Cardiac muscle cell (in vitro differentiated cells and primary cell): ENCODE measurements at regions not wholly inside any gene's neighbourhood (a gene's known extent, or its start where the extent isn't known, plus 50 kb on each side); places are given as distances from the start of the nearest gene placed in this dataset.

Experiments used
- DNase-seq, 2 donors: peaks; one replicate each; pipeline versions ENCODE4 v3.0.0 to v3.0.0-alpha.2; 2010 to 2017; ENCODE audit warnings: low read depth in 1 of 2, low spot score in 1 of 2
- H3K27ac ChIP-seq: fragments of 200-600 bp; sonication (generic); 2 replicates; pipeline ENCODE4 v1.5.1; 2016
- H3K27me3 ChIP-seq: fragments of 200-600 bp; sonication (generic); 2 replicates; pipeline ENCODE4 v1.6.0; 2016; ENCODE audit warnings: control low read depth
- H3K36me3 ChIP-seq: fragments of 200-600 bp; sonication (generic); 2 replicates; pipeline ENCODE4 v1.5.1; 2016; ENCODE audit warnings: control low read depth
- H3K4me1 ChIP-seq: fragments of 200-600 bp; sonication (generic); 2 replicates; pipeline ENCODE4 v1.8.1; 2017; ENCODE audit warnings: low read depth, mild to moderate bottlenecking, mixed run types
- H3K4me3 ChIP-seq: fragments of 200-600 bp; sonication (generic); 2 replicates; pipeline ENCODE4 v1.5.1; 2016; ENCODE audit warnings: mild to moderate bottlenecking
- H3K9me3 ChIP-seq: fragments of 200-600 bp; sonication (generic); 2 replicates; pipeline ENCODE4 v1.5.1; 2017; ENCODE audit warnings: low read depth, mild to moderate bottlenecking, control low read depth
- CTCF ChIP-seq: IDR thresholded peaks from 2 replicates; pipeline ENCODE4 v1.5.1; 2012; ENCODE audit warnings: low read depth, mild to moderate bottlenecking, low read length

- no peak for TF ChIP-seq CTCF
- Histone ChIP-seq H3K9me3 (no peaks in the 10 kb centered on the region), H3K36me3 (no peaks in the 10 kb centered on the region), H3K27me3 (no peaks in the 10 kb centered on the region), H3K27ac (no peak overlapping the region), H3K4me3 (no peak overlapping the region), H3K4me1 (no peaks in the 10 kb centered on the region)
- DNase-seq: no peak
Observed at GRCh38 chr13:74871369-74872070, 610.4 kb downstream of the TBC1D4 start.

DNA sequence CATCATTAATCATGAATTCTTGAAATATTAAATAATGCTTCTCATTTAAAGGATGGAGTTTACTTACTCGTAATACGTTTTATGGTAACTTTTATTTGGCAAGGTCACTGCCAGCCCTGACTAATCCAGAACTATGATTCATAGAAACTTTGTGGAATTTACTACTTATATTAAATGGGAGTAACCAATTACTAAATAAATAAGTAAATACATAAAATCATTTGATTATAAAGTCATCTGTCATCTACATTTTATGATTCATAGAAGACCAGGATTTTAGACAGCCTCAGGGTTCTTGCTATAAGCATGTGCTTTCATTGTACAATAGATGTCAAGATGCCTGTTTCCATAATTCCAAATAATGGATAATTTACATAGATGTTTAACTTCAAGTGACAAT is 611.1 kb downstream of the TBC1D4 start:
- DNase-seq: peak in 1 of 2 donors; percentile 18
- H3K27me3 ChIP-seq: no peaks in the 10 kb centered on the region
- H3K4me1 ChIP-seq: no peaks in the 10 kb centered on the region
- H3K4me3 ChIP-seq: no peak overlapping the region
- H3K36me3 ChIP-seq: no peaks in the 10 kb centered on the region
- no peak overlapping the region for H3K27ac ChIP-seq
- no peaks in the 10 kb centered on the region for H3K9me3 ChIP-seq
- no peak for TF ChIP-seq CTCF

DNA sequence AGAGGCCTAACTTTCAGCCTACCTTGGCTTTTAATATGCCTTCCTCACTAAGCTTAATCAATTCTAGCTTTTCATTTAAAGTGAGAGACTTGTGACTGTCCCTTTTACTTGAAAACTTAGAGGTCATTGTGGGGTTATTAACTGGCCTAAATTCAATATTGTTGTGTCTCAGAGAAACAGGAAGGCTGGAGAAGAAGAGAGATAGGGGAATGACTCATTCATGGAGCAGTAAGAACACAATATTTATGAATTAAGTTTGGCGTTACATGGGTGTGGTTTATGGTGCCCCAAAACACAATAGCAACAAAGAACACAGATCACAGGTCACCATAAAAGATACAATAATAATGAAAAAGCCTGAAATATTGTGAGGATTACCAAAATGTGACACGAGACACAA is 612.1 kb downstream of the TBC1D4 start:
- Histone ChIP-seq H3K27ac (no peak overlapping the region), H3K36me3 (no peaks in the 10 kb centered on the region), H3K27me3 (no peaks in the 10 kb centered on the region), H3K4me3 (no peak overlapping the region), H3K9me3 (no peaks in the 10 kb centered on the region), H3K4me1 (no peaks in the 10 kb centered on the region)
- TF ChIP-seq CTCF: no peak
- DNase-seq: peak in 1 of 2 donors; percentile 54

DNA sequence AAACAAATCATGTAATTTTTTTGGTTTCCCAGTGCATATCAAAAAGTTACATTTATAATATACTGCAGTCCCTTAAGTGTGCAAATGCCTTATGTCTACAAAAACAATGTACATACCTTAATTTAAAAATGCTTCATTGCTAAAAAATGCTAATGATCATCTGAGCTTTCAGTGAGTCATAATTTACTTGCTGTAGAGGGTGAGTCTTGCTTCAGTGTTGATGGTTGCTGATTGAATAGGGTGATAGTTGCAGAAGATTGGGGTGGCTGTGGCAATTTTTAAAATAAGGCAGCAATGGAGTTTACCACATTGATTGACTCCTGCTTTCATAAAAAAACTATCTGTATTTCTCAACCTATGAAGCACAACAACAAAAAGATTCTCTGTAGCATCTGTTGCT is 613.9 kb downstream of the TBC1D4 start:
- no peaks in the 10 kb centered on the region for H3K4me1 ChIP-seq
- no peaks in the 10 kb centered on the region for H3K27me3 ChIP-seq
- H3K4me3 ChIP-seq: no peak overlapping the region
- no peak overlapping the region for H3K27ac ChIP-seq
- DNase-seq: no peak
- TF ChIP-seq CTCF: no peak
- H3K9me3 ChIP-seq: no peaks in the 10 kb centered on the region
- no peaks in the 10 kb centered on the region for H3K36me3 ChIP-seq

DNA sequence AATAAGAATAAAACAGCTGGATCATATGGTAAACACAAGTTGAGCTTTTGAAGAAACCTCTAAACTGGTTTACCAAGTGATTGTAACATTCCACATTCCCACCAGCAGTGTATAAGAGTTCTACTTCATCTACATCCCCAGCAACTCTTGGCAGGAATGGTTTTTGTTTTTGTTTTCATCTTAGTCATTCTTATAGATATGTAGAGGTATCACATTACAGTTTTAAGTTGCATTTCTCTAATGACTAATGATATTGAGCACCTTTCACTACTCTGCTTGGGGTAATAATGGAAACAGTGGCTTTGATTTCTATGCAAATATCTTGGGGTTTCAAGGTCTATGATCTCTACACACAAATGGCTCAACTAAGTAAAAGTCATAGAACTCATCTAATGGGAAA is 614.5 kb downstream of the TBC1D4 start:
- Histone ChIP-seq H3K9me3 (no peaks in the 10 kb centered on the region), H3K4me1 (no peaks in the 10 kb centered on the region), H3K36me3 (no peaks in the 10 kb centered on the region), H3K27ac (no peak overlapping the region), H3K4me3 (no peak overlapping the region), H3K27me3 (no peaks in the 10 kb centered on the region)
- TF ChIP-seq CTCF: no peak
- DNase-seq: peak in 1 of 2 donors; percentile 29

GRCh38 chr13:74866101-74866500 is 615.9 kb downstream of the TBC1D4 start:
- H3K4me3 ChIP-seq: no peak overlapping the region
- H3K27ac ChIP-seq: no peak overlapping the region
- H3K4me1 ChIP-seq: no peaks in the 10 kb centered on the region
- DNase-seq: no peak
- H3K9me3 ChIP-seq: no peaks in the 10 kb centered on the region
- TF ChIP-seq CTCF: no peak
- no peaks in the 10 kb centered on the region for H3K27me3 ChIP-seq
- no peaks in the 10 kb centered on the region for H3K36me3 ChIP-seq
